H9 (cell line): ENCODE measurements at regions not wholly inside any gene's neighbourhood (a gene's known extent, or its start where the extent isn't known, plus 50 kb on each side); places are given as distances from the start of the nearest gene placed in this dataset.

Experiments used
- DNase-seq: peaks from one replicate; pipeline ENCODE4 v3.0.0-alpha.2; 2017
- H2AFZ ChIP-seq: one replicate; pipeline ENCODE4 v1.6.1; 2013; ENCODE audit warnings: mild to moderate bottlenecking, low read length, control low read depth, moderate library complexity
- H2AK5ac ChIP-seq: 2 replicates; pipeline ENCODE4 v1.6.1; 2013; ENCODE audit warnings: low read length, control low read depth, mixed read lengths; ENCODE audit not compliant: insufficient read length
- H2BK120ac ChIP-seq: one replicate; pipeline ENCODE4 v1.6.1; 2013; ENCODE audit warnings: low read depth, mild to moderate bottlenecking, low read length, control low read depth, inconsistent platforms; ENCODE audit not compliant: poor library complexity, severe bottlenecking
- H2BK12ac ChIP-seq: 2 replicates; pipeline ENCODE4 v1.6.1; 2013; ENCODE audit warnings: low read length, control low read depth, mixed read lengths, low read depth; ENCODE audit not compliant: insufficient read length
- H2BK15ac ChIP-seq: 2 replicates; pipeline ENCODE4 v1.6.1; 2013; ENCODE audit warnings: low read depth, low read length, control low read depth
- H2BK20ac ChIP-seq: one replicate; pipeline ENCODE4 v1.6.1; 2013; ENCODE audit warnings: low read depth, mild to moderate bottlenecking, low read length, control low read depth, inconsistent platforms; ENCODE audit not compliant: poor library complexity, severe bottlenecking
- H2BK5ac ChIP-seq: 2 replicates; pipeline ENCODE4 v1.6.1; 2013; ENCODE audit warnings: low read length, control low read depth, mixed read lengths; ENCODE audit not compliant: insufficient read length
- H3K14ac ChIP-seq: 2 replicates; pipeline ENCODE4 v1.6.1; 2013; ENCODE audit warnings: low read length, control low read depth; ENCODE audit not compliant: insufficient read depth
- H3K18ac ChIP-seq: 2 replicates; pipeline ENCODE4 v1.6.1; 2013; ENCODE audit warnings: low read depth, mild to moderate bottlenecking, mixed read lengths, low read length, control low read depth; ENCODE audit not compliant: insufficient read length
- H3K23ac ChIP-seq: 2 replicates; pipeline ENCODE4 v1.6.1; 2013; ENCODE audit warnings: low read length, control low read depth, mixed read lengths, low read depth; ENCODE audit not compliant: insufficient read length
- H3K23me2 ChIP-seq: 2 replicates; pipeline ENCODE4 v1.6.1; 2013; ENCODE audit warnings: low read depth, mild to moderate bottlenecking, mixed read lengths, low read length, control low read depth; ENCODE audit not compliant: insufficient read length, poor library complexity, severe bottlenecking
- H3K27ac ChIP-seq: 2 replicates; pipeline ENCODE4 v1.5.1; 2013; ENCODE audit warnings: low read length, control low read depth, mixed read lengths, low read depth; ENCODE audit not compliant: insufficient read length
- H3K27me3 ChIP-seq: 2 replicates; pipeline ENCODE4 v1.6.1; 2013; ENCODE audit warnings: low read length, control low read depth, inconsistent platforms; ENCODE audit not compliant: insufficient read depth
- H3K4ac ChIP-seq: 2 replicates; pipeline ENCODE4 v1.6.1; 2013; ENCODE audit warnings: low read depth, mild to moderate bottlenecking, control low read depth, inconsistent platforms, low read length, moderate library complexity
- H3K4me1 ChIP-seq: 2 replicates; pipeline ENCODE4 v1.6.1; 2013; ENCODE audit warnings: low read length, control low read depth, inconsistent platforms; ENCODE audit not compliant: insufficient read depth
- H3K4me2 ChIP-seq: 2 replicates; pipeline ENCODE4 v1.6.1; 2013; ENCODE audit warnings: low read length, control low read depth, mixed read lengths; ENCODE audit not compliant: insufficient read length, insufficient read depth
- H3K56ac ChIP-seq: 2 replicates; pipeline ENCODE4 v1.6.1; 2013; ENCODE audit warnings: low read depth, mild to moderate bottlenecking, mixed read lengths, low read length, control low read depth; ENCODE audit not compliant: insufficient read length
- H3K79me1 ChIP-seq: 2 replicates; pipeline ENCODE4 v1.6.1; 2013; ENCODE audit warnings: low read depth, mild to moderate bottlenecking, moderate library complexity, low read length, control low read depth, inconsistent platforms; ENCODE audit not compliant: insufficient read depth, poor library complexity, severe bottlenecking
- H3K79me2 ChIP-seq: 2 replicates; pipeline ENCODE4 v1.6.1; 2013; ENCODE audit warnings: low read length, control low read depth, inconsistent platforms; ENCODE audit not compliant: insufficient read depth
- H3K9ac ChIP-seq: 2 replicates; pipeline ENCODE4 v1.6.1; 2013; ENCODE audit warnings: low read length, control low read depth, mixed read lengths; ENCODE audit not compliant: insufficient read length; ENCODE audit errors: extremely low read depth
- H3K9me3 ChIP-seq: one replicate; pipeline ENCODE4 v1.6.1; 2013; ENCODE audit warnings: low read depth, low read length, inconsistent platforms; ENCODE audit not compliant: control insufficient read depth
- H3T11ph ChIP-seq: one replicate; pipeline ENCODE4 v1.6.1; 2013; ENCODE audit warnings: mild to moderate bottlenecking, low read length, control low read depth, inconsistent platforms
- H4K20me1 ChIP-seq: one replicate; pipeline ENCODE4 v1.6.1; 2013; ENCODE audit not compliant: control insufficient read depth, insufficient read length, insufficient read depth
- H4K5ac ChIP-seq: 2 replicates; pipeline ENCODE4 v1.6.1; 2013; ENCODE audit warnings: low read depth, mild to moderate bottlenecking, mixed read lengths, low read length, control low read depth; ENCODE audit not compliant: insufficient read length
- H4K8ac ChIP-seq: replicated peaks from 2 replicates; pipeline ENCODE4 v1.6.1; 2013; ENCODE audit warnings: low read length, control low read depth, mixed read lengths, low read depth; ENCODE audit not compliant: insufficient read length
- H4K91ac ChIP-seq: 2 replicates; pipeline ENCODE4 v1.6.1; 2013; ENCODE audit warnings: low read depth, mild to moderate bottlenecking, moderate library complexity, mixed read lengths, low read length, control low read depth; ENCODE audit not compliant: insufficient read length
- H3K27ac Mint-ChIP-seq, 3 experiments: 2 replicates in 2 of 3; 3 replicates in 1 of 3; pipeline ENCODE4 v1.8.0; 2020 to 2021; ENCODE audit warnings: mixed read lengths in 3 of 3, mild to moderate bottlenecking in 1 of 3, moderate library complexity in 1 of 3
- H3K27me3 Mint-ChIP-seq: 2 replicates; pipeline ENCODE4 v1.8.0; 2021; ENCODE audit warnings: low read depth, mild to moderate bottlenecking, moderate library complexity, mixed read lengths
- H3K36me3 Mint-ChIP-seq, 3 experiments: 2 replicates in 2 of 3; 3 replicates in 1 of 3; pipeline ENCODE4 v1.8.0; 2020 to 2021; ENCODE audit warnings: low read depth in 3 of 3, mixed read lengths in 3 of 3; ENCODE audit not compliant: insufficient read depth in 1 of 3
- H3K4me1 Mint-ChIP-seq, 2 experiments: 2 replicates each; pipeline ENCODE4 v1.8.0; 2020; ENCODE audit warnings: mixed read lengths in 2 of 2
- H3K4me3 Mint-ChIP-seq, 2 experiments: 2 replicates in 1 of 2; 3 replicates in 1 of 2; pipeline ENCODE4 v1.8.0; 2020 to 2021; ENCODE audit warnings: mild to moderate bottlenecking in 2 of 2, mixed read lengths in 2 of 2, moderate library complexity in 1 of 2
- H3K9me3 Mint-ChIP-seq, 2 experiments: 2 replicates in 1 of 2; 3 replicates in 1 of 2; pipeline ENCODE4 v1.8.0; 2020; ENCODE audit warnings: mild to moderate bottlenecking in 2 of 2, mixed read lengths in 2 of 2, moderate library complexity in 1 of 2
- CTCF ChIP-seq: fragments of 200-600 bp; sonication (generic); conservative IDR thresholded peaks from 3 replicates; pipeline ENCODE4 v1.8.0; 2021; ENCODE audit warnings: antibody characterized with exemption, mild to moderate bottlenecking
- WGBS: extraction: QIAGEN DNeasy Blood & Tissue Kit; methylation state at CpG from one replicate; pipeline ENCODE4 v1.1.7; 2013; ENCODE audit warnings: missing lambda C conversion rate, low lambda C conversion rate, mixed read lengths; ENCODE audit not compliant: insufficient read length; ENCODE audit errors: extremely low coverage; 5-methylcytosine and 5-hydroxymethylcytosine counted together

- H3K23ac ChIP-seq = no peak overlapping the region
- H2BK20ac ChIP-seq = no peak overlapping the region
- no peak overlapping the region for H2BK120ac ChIP-seq
- H3K4me2 ChIP-seq = no peak overlapping the region
- no peak overlapping the region for H2BK15ac ChIP-seq
- no CpG with 5 or more reads among the region's 5 CpGs for WGBS
- H3K14ac ChIP-seq = no peak overlapping the region
- H2AFZ ChIP-seq = no peak overlapping the region
- H3K18ac ChIP-seq = no peak overlapping the region
- TF ChIP-seq CTCF = no peak
- no peaks in the 10 kb centered on the region for H3K4me1 ChIP-seq
- Mint-ChIP-seq H3K9me3 (peaks cover 6 to 10% of the 10 kb centered on the region in 2 experiments; a peak in 3 of 5 replicates), H3K36me3 (peaks cover 0 to 6% (median 0%) of the 10 kb centered on the region in 3 experiments; a peak in 1 of 7 replicates), H3K27ac (no peak overlapping the region), H3K4me1 (no peaks in the 10 kb centered on the region), H3K4me3 (no peak overlapping the region), H3K27me3 (peaks cover 9% of the 10 kb centered on the region)
- no peaks in the 10 kb centered on the region for H4K20me1 ChIP-seq
- H3K79me2 ChIP-seq = no peaks in the 10 kb centered on the region
- no peaks in the 10 kb centered on the region for H3K23me2 ChIP-seq
- DNase-seq = no peak
- no peak overlapping the region for H2AK5ac ChIP-seq
- H3K27ac ChIP-seq = no peak overlapping the region
- H4K8ac ChIP-seq = no peak overlapping the region
- H3K9me3 ChIP-seq = no peaks in the 10 kb centered on the region
- H3K56ac ChIP-seq = no peak overlapping the region
- no peak overlapping the region for H3K9ac ChIP-seq
- H3K4ac ChIP-seq = no peak overlapping the region
- no peak overlapping the region for H4K5ac ChIP-seq
- H4K91ac ChIP-seq = no peak overlapping the region
- H2BK12ac ChIP-seq = no peak overlapping the region
- H2BK5ac ChIP-seq = no peak overlapping the region
- H3K27me3 ChIP-seq = no peaks in the 10 kb centered on the region
- no peak overlapping the region for H3T11ph ChIP-seq
- no peaks in the 10 kb centered on the region for H3K79me1 ChIP-seq
Measured at GRCh38 chr2:129469389-129469788, 510.1 kb upstream of the RAB6C start.
